GM06990 (cell line): ENCODE measurements at regions not wholly inside any gene's neighbourhood (a gene's known extent, or its start where the extent isn't known, plus 50 kb on each side); places are given as distances from the start of the nearest gene placed in this dataset.

Experiments
- DNase-seq: peaks from one replicate; pipeline ENCODE4 v3.0.0-alpha.2; 2011; ENCODE audit not compliant: insufficient read length; ENCODE audit errors: extremely low read depth
- H3K27me3 ChIP-seq: replicated peaks from 2 replicates; pipeline ENCODE4 v1.6.0; 2011; ENCODE audit warnings: low read length; ENCODE audit not compliant: control insufficient read depth, insufficient read depth
- H3K36me3 ChIP-seq: 2 replicates; pipeline ENCODE4 v1.5.1; 2011; ENCODE audit warnings: low read length; ENCODE audit not compliant: control insufficient read depth, insufficient read depth
- H3K4me3 ChIP-seq: replicated peaks from 2 replicates; pipeline ENCODE4 v1.5.1; 2011; ENCODE audit warnings: low read depth, mild to moderate bottlenecking, control low read depth, low read length
- CTCF ChIP-seq: IDR thresholded peaks from 2 replicates; pipeline ENCODE4 v1.5.1; 2011; ENCODE audit warnings: low read length, control low read depth, mild to moderate bottlenecking, inconsistent platforms; ENCODE audit not compliant: insufficient read depth, poor library complexity, severe bottlenecking

DNA sequence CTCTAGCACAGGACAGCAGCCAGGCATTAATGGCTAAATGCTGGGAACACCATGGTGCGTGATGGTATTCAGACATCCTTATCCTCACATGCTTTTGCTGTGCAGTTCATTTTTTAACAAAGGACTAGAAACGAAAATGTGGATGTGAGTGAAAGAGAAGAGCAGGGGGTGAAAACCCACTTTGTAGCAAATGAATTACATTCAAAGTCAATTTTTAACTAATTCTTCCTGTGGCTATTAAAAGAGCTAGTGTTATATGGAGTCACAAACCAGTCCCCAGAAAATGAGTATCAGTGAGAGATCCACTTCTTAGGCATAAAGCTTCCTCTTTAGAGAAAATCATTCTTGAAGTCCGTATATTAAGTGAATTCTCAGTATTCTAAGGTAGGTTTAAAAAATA is 592.0 kb upstream of the LMO3 start:
- Histone ChIP-seq H3K36me3 (no peaks in the 10 kb centered on the region), H3K27me3 (no peaks in the 10 kb centered on the region), H3K4me3 (no peak overlapping the region)
- no peak for TF ChIP-seq CTCF
- no peak for DNase-seq

- DNase-seq = no peak
- Histone ChIP-seq H3K36me3 (no peaks in the 10 kb centered on the region), H3K27me3 (no peaks in the 10 kb centered on the region), H3K4me3 (no peak overlapping the region)
- no peak for TF ChIP-seq CTCF
Measured at GRCh38 chr12:17192721-17193120, 586.8 kb upstream of the LMO3 start.

DNA sequence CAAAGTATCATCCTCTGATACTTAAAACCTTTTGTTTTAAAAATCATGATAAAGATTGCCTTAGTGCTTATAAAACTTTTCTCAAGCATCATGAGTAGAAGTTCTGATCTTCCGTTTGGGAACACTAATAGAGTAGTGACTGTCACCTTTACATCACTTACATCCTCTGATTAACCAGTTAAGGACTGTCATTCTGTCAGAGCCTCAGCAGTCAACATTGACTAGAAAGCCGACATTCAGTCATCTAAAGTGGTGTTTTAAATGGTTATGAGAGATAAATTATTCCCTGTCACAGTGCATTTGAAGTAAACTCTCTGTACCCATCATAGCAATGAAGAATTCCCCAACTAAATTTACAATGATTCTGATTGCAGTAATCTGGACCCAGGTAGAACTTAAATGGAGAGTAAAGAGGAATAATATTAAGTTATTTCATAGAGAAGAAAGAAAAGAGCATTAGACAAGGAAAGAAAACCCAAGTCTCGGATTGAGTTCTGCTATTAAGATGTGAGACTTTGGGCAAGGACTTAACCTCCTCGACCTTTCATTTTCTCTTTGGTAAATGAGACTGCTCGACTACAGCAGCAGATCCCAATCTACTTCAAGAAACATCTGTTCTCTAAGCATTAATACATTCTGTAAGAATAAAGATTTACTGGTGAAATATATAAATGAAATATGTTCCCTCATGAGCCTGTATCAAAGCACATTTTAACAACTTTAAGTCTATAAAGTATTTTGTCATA is 563.9 kb upstream of the LMO3 start:
- H3K27me3 ChIP-seq = no peaks in the 10 kb centered on the region
- no peak overlapping the region for H3K4me3 ChIP-seq
- TF ChIP-seq CTCF = no peak
- H3K36me3 ChIP-seq = no peaks in the 10 kb centered on the region
- no peak for DNase-seq

- H3K36me3 ChIP-seq = no peaks in the 10 kb centered on the region
- no peak overlapping the region for H3K4me3 ChIP-seq
- TF ChIP-seq CTCF = no peak
- no peak for DNase-seq
- no peaks in the 10 kb centered on the region for H3K27me3 ChIP-seq
Measured at GRCh38 chr12:17159506-17160300, 553.7 kb upstream of the LMO3 start.

DNA sequence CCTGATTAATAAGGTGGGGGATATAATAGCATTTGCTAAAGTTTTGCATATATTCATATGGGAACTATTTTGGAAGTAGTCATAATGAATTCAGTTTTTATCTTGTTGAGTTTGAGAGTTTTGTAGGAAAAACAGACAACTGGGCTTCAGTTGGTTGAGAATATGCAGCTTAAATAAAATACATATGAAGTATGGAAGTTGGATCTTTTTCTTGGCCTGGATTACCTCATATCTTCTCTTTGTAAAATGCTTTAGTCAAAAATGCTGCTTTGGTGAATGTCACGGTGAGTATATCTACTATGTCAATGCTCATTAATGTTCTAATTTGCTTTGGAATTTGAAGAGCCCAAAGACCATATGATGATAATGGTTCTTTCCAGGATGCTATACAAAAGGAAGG is 552.2 kb upstream of the LMO3 start:
- no peaks in the 10 kb centered on the region for H3K36me3 ChIP-seq
- no peak overlapping the region for H3K4me3 ChIP-seq
- no peak for DNase-seq
- no peak for TF ChIP-seq CTCF
- H3K27me3 ChIP-seq = no peaks in the 10 kb centered on the region
